ENCODE measurements at regions not wholly inside any gene's neighbourhood (a gene's known extent, or its start where the extent isn't known, plus 50 kb on each side); places are given as distances from the start of the nearest gene placed in this dataset.

DNA sequence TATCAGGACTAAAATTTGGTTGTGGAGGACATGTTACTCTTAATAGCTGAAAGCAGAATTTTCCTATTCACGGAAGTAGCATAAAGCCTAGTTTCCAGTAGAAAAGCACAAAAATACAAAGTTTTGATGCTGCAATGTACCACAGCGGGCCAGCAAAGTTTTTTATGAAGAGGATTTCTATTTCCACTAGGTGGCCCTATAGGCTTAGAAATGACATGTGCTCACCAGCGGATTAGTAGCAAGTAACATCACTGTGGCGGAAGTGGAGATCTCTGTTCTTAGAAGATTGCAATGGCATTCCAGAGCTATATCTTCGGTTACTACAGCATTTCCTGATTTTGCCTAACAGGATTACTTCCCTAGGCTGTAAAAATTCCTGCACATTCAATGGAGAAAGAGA, 1219.0 kb upstream of the EYS start:
- Histone ChIP-seq H4K20me1 (replicated peaks in 1 of 2; ENCODE audit: control insufficient read depth in 1 of 2, insufficient read depth in 2 of 2, low read length in 2 of 2) (no peaks in the 10 kb centered on the region), H3K56ac (replicated peaks; ENCODE audit: insufficient read length, low read depth, low read length) (no peak overlapping the region), H3K9ac (replicated peaks in 1 of 4; ENCODE audit: extremely low read depth in 1 of 4, low read depth in 3 of 4, low read length in 3 of 4) (no peak overlapping the region), H3K23me2 (ENCODE audit: low read depth, low read length) (no peaks in the 10 kb centered on the region), H2AK5ac (ENCODE audit: low read depth, low read length) (no peak overlapping the region), H3K14ac (ENCODE audit: insufficient read length) (no peak overlapping the region), H3K18ac (ENCODE audit: extremely low read depth, low read length) (no peak overlapping the region), H4K5ac (ENCODE audit: insufficient read length, low read depth, low read length) (no peak overlapping the region), H2BK5ac (ENCODE audit: low read depth, low read length) (no peak overlapping the region), H4K8ac (ENCODE audit: extremely low read depth, insufficient read depth, low read length) (no peak overlapping the region), H3K36me3 (ENCODE audit: control insufficient read depth in 2 of 4, insufficient read depth in 4 of 4, low read length in 3 of 4) (no peaks in the 10 kb centered on the region), H3K4ac (replicated peaks; ENCODE audit: insufficient read length, low read depth, low read length) (no peak overlapping the region), H2BK12ac (ENCODE audit: low read depth, low read length) (no peak overlapping the region), H3K79me1 (ENCODE audit: low read depth, low read length) (no peaks in the 10 kb centered on the region), H2AFZ (ENCODE audit: low read length) (no peak overlapping the region), H3K27me3 (replicated peaks in 1 of 4; ENCODE audit: control insufficient read depth in 3 of 4, extremely low read depth in 1 of 4, insufficient read depth in 3 of 4, low read length in 3 of 4) (no peaks in the 10 kb centered on the region), H2BK20ac (ENCODE audit: low read length) (no peak overlapping the region), H3K4me3 (ENCODE audit: extremely low read depth in 1 of 4, insufficient read depth in 2 of 4, low read depth in 3 of 4, low read length in 4 of 4) (no peak overlapping the region), H3K23ac (ENCODE audit: insufficient read length) (no peak overlapping the region), H2BK15ac (ENCODE audit: low read length) (no peak overlapping the region), H3K9me3 (ENCODE audit: insufficient read depth in 2 of 2, low read depth in 1 of 2, low read length in 1 of 2) (peaks cover 37 to 39% of the 10 kb centered on the region in 2 experiments), H4K91ac (replicated peaks; ENCODE audit: insufficient read length, low read length) (no peak overlapping the region), H3K27ac (ENCODE audit: low read depth, low read length) (no peak overlapping the region), H3K4me1 (replicated peaks in 1 of 4; ENCODE audit: control insufficient read depth in 3 of 4, insufficient read depth in 4 of 4, low read length in 3 of 4) (no peaks in the 10 kb centered on the region), H3K4me2 (ENCODE audit: insufficient read depth in 1 of 2, low read depth in 2 of 2, low read length in 2 of 2) (no peak overlapping the region), H2BK120ac (replicated peaks; ENCODE audit: low read depth, low read length) (no peak overlapping the region), H3K79me2 (ENCODE audit: control insufficient read depth in 1 of 2, insufficient read depth in 2 of 2, low read length in 2 of 2) (no peaks in the 10 kb centered on the region)
- WGBS, 2 experiments (ENCODE audit: extremely low coverage in 1 of 2, insufficient coverage in 1 of 2, insufficient read length in 1 of 2, insufficient replicate concordance in 2 of 2, low coverage in 1 of 2, low lambda C conversion rate in 2 of 2, missing lambda C conversion rate in 1 of 2) = 93% methylated on average over 5 of the region's 5 CpGs; no CpG with 5 or more reads in 1 of the 2 experiments
- no peak for DNase-seq (ENCODE audit: low read depth in 1 of 2, low spot score in 2 of 2)
- ChIA-PET CTCF (ENCODE audit: partially characterized antibody) (no interaction called here), POLR2A (ENCODE audit: partially characterized antibody) (no interaction called here)
- peak; percentile 55 for FAIRE-seq
- TF ChIP-seq GABPA (IDR thresholded peaks at IDR 0.05; ENCODE audit: borderline replicate concordance, insufficient read depth, low read length) (no peak), CTCF (IDR thresholded peaks at IDR 0.05; ENCODE audit: control extremely low read depth in 1 of 3, insufficient read depth in 1 of 3, low read depth in 1 of 3, low read length in 3 of 3) (peak in 2 of 3 experiments; percentile 23 to 33; a peak in 2 of 4 replicates), RAD21 (IDR thresholded peaks at IDR 0.05 in 1 of 2, conservative IDR thresholded peaks at IDR 0.05 in 1 of 2; ENCODE audit: low read depth in 2 of 2, low read length in 2 of 2) (peak; percentile 61 to 67)

All from H1 (cell line).